Gastroesophageal sphincter (tissue), 3 donors: ENCODE measurements at regions not wholly inside any gene's neighbourhood (a gene's known extent, or its start where the extent isn't known, plus 50 kb on each side); places are given as distances from the start of the nearest gene placed in this dataset.

ENCODE experiments used
- EP300 ChIP-seq: sonication (generic); formaldehyde crosslinking; IDR thresholded peaks from one replicate; pipeline ENCODE4 v1.6.1; 2017; ENCODE audit warnings: antibody characterized with exemption, mild to moderate bottlenecking
- POLR2A ChIP-seq, 2 donors: fragments of 450-650 bp; IDR thresholded peaks; one replicate each; pipeline ENCODE4 v1.6.1; 2017; ENCODE audit warnings: antibody characterized with exemption in 2 of 2, mild to moderate bottlenecking in 2 of 2, moderate library complexity in 1 of 2
- POLR2AphosphoS5 ChIP-seq: sonication (generic); formaldehyde crosslinking; IDR thresholded peaks from one replicate; pipeline ENCODE4 v1.6.1; 2017; ENCODE audit warnings: antibody characterized with exemption
- TF ChIP-seq, protein P1 (sequence below), 4 experiments: fragments of 200-600 bp in 2 of 4; fragments of 450-650 bp in 2 of 4; sonication (generic) in 1 of 4; IDR thresholded peaks; one replicate each; pipeline ENCODE4 v1.5.1; 2017 to 2019; ENCODE audit warnings: antibody characterized with exemption in 4 of 4, mild to moderate bottlenecking in 2 of 4, moderate library complexity in 2 of 4

GRCh38 chr13:50426927-50427326 is 411.7 kb downstream of the KCNRG start:
- TF ChIP-seq, protein P1, sequence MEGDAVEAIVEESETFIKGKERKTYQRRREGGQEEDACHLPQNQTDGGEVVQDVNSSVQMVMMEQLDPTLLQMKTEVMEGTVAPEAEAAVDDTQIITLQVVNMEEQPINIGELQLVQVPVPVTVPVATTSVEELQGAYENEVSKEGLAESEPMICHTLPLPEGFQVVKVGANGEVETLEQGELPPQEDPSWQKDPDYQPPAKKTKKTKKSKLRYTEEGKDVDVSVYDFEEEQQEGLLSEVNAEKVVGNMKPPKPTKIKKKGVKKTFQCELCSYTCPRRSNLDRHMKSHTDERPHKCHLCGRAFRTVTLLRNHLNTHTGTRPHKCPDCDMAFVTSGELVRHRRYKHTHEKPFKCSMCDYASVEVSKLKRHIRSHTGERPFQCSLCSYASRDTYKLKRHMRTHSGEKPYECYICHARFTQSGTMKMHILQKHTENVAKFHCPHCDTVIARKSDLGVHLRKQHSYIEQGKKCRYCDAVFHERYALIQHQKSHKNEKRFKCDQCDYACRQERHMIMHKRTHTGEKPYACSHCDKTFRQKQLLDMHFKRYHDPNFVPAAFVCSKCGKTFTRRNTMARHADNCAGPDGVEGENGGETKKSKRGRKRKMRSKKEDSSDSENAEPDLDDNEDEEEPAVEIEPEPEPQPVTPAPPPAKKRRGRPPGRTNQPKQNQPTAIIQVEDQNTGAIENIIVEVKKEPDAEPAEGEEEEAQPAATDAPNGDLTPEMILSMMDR (IDR thresholded peaks at IDR 0.05) = no peak
- TF ChIP-seq POLR2A (IDR thresholded peaks at IDR 0.05) (no peak), EP300 (no peak), POLR2AphosphoS5 (no peak)
